Mucosa of rectum (tissue), 2 donors: ENCODE measurements at regions not wholly inside any gene's neighbourhood (a gene's known extent, or its start where the extent isn't known, plus 50 kb on each side); places are given as distances from the start of the nearest gene placed in this dataset.

Source experiments
- H3K27ac ChIP-seq, 2 donors: one replicate each; pipeline ENCODE4 v1.7.0; 2013; ENCODE audit warnings: inconsistent platforms in 2 of 2, low read depth in 2 of 2, low read length in 2 of 2
- H3K27me3 ChIP-seq, 2 donors: one replicate each; pipeline ENCODE4 v1.7.0; 2013; ENCODE audit warnings: low read length in 2 of 2; ENCODE audit not compliant: control insufficient read depth in 2 of 2, insufficient read depth in 2 of 2
- H3K36me3 ChIP-seq, 2 donors: one replicate each; pipeline ENCODE4 v1.7.0; 2013; ENCODE audit warnings: low read length in 2 of 2; ENCODE audit not compliant: control insufficient read depth in 2 of 2, insufficient read depth in 2 of 2
- H3K4me1 ChIP-seq, 2 donors: one replicate each; pipeline ENCODE4 v1.7.0; 2013; ENCODE audit warnings: low read length in 2 of 2, mild to moderate bottlenecking in 1 of 2; ENCODE audit not compliant: control insufficient read depth in 2 of 2, insufficient read depth in 2 of 2
- H3K4me3 ChIP-seq, 2 donors: one replicate each; pipeline ENCODE4 v1.7.0; 2013; ENCODE audit warnings: low read length in 2 of 2
- H3K9ac ChIP-seq, 2 donors: one replicate each; pipeline ENCODE4 v1.7.0; 2013; ENCODE audit warnings: low read length in 2 of 2, low read depth in 1 of 2, mild to moderate bottlenecking in 1 of 2
- H3K9me3 ChIP-seq, 2 donors: one replicate each; pipeline ENCODE4 v1.7.0; 2013; ENCODE audit warnings: low read length in 2 of 2; ENCODE audit not compliant: control insufficient read depth in 2 of 2
- donor health status: healthy.
- donor health status: Normal muscosa, but diverticular disease.

- Histone ChIP-seq H3K27ac (no peak overlapping the region), H3K9me3 (no peaks in the 10 kb centered on the region), H3K27me3 (no peaks in the 10 kb centered on the region), H3K36me3 (no peaks in the 10 kb centered on the region), H3K9ac (no peak overlapping the region), H3K4me1 (no peaks in the 10 kb centered on the region), H3K4me3 (no peak overlapping the region)
Observed at GRCh38 chr16:51755039-51755501, 604.0 kb upstream of the SALL1 start.

- Histone ChIP-seq H3K4me1 (no peaks in the 10 kb centered on the region), H3K9me3 (no peaks in the 10 kb centered on the region), H3K9ac (no peak overlapping the region), H3K36me3 (no peaks in the 10 kb centered on the region), H3K27me3 (no peaks in the 10 kb centered on the region), H3K4me3 (no peak overlapping the region), H3K27ac (no peak overlapping the region)
Observed at GRCh38 chr16:51753467-51754127, 602.5 kb upstream of the SALL1 start.

- no peak overlapping the region for H3K9ac ChIP-seq
Observed at GRCh38 chr16:51752438-51752995, 601.4 kb upstream of the SALL1 start.

GRCh38 chr16:51747329-51747728 lies 596.3 kb upstream of the SALL1 start:
- no peaks in the 10 kb centered on the region for H3K36me3 ChIP-seq
- H3K27ac ChIP-seq = no peak overlapping the region
- no peak overlapping the region for H3K4me3 ChIP-seq
- H3K4me1 ChIP-seq = no peaks in the 10 kb centered on the region
- no peaks in the 10 kb centered on the region for H3K27me3 ChIP-seq
- H3K9me3 ChIP-seq = no peaks in the 10 kb centered on the region
- no peak overlapping the region for H3K9ac ChIP-seq

More at GRCh38 chr16:51752438-51752995, 601.4 kb upstream of the SALL1 start:
- Histone ChIP-seq H3K27ac (no peak overlapping the region), H3K9me3 (no peaks in the 10 kb centered on the region), H3K27me3 (no peaks in the 10 kb centered on the region), H3K36me3 (no peaks in the 10 kb centered on the region), H3K4me1 (no peaks in the 10 kb centered on the region), H3K4me3 (no peak overlapping the region)

- Histone ChIP-seq H3K9me3 (no peaks in the 10 kb centered on the region), H3K36me3 (no peaks in the 10 kb centered on the region), H3K27me3 (no peaks in the 10 kb centered on the region)
Observed at GRCh38 chr16:51734220-51734619, 583.1 kb upstream of the SALL1 start.

GRCh38 chr16:51733181-51733580 lies 582.1 kb upstream of the SALL1 start:
- no peaks in the 10 kb centered on the region for H3K9me3 ChIP-seq
- no peaks in the 10 kb centered on the region for H3K36me3 ChIP-seq
- H3K4me1 ChIP-seq = no peaks in the 10 kb centered on the region
- H3K27me3 ChIP-seq = no peaks in the 10 kb centered on the region
- no peak overlapping the region for H3K9ac ChIP-seq
- H3K27ac ChIP-seq = no peak overlapping the region
- H3K4me3 ChIP-seq = no peak overlapping the region

More at GRCh38 chr16:51734220-51734619, 583.1 kb upstream of the SALL1 start:
- Histone ChIP-seq H3K4me3 (no peak overlapping the region), H3K4me1 (no peaks in the 10 kb centered on the region), H3K27ac (no peak overlapping the region), H3K9ac (no peak overlapping the region)

- H3K27ac ChIP-seq = no peak overlapping the region
- no peaks in the 10 kb centered on the region for H3K4me1 ChIP-seq
- no peaks in the 10 kb centered on the region for H3K36me3 ChIP-seq
- H3K9me3 ChIP-seq = no peaks in the 10 kb centered on the region
- H3K27me3 ChIP-seq = no peaks in the 10 kb centered on the region
- no peak overlapping the region for H3K9ac ChIP-seq
- no peak overlapping the region for H3K4me3 ChIP-seq
Observed at GRCh38 chr16:51731160-51731559, 580.1 kb upstream of the SALL1 start.

- Histone ChIP-seq H3K36me3 (no peaks in the 10 kb centered on the region), H3K4me3 (no peak overlapping the region), H3K27me3 (no peaks in the 10 kb centered on the region), H3K9ac (no peak overlapping the region), H3K9me3 (no peaks in the 10 kb centered on the region), H3K27ac (no peak overlapping the region), H3K4me1 (no peaks in the 10 kb centered on the region)
Observed at GRCh38 chr16:51723036-51723724, 572.1 kb upstream of the SALL1 start.

- Histone ChIP-seq H3K27me3 (no peaks in the 10 kb centered on the region), H3K4me1 (no peaks in the 10 kb centered on the region), H3K36me3 (no peaks in the 10 kb centered on the region), H3K4me3 (no peak overlapping the region), H3K27ac (no peak overlapping the region), H3K9me3 (no peaks in the 10 kb centered on the region), H3K9ac (no peak overlapping the region)
Observed at GRCh38 chr16:51722467-51722866, 571.4 kb upstream of the SALL1 start.

- Histone ChIP-seq H3K36me3 (no peaks in the 10 kb centered on the region), H3K27me3 (no peaks in the 10 kb centered on the region), H3K27ac (no peak overlapping the region), H3K4me3 (no peak overlapping the region), H3K9ac (no peak overlapping the region), H3K9me3 (peaks cover 0 to 1% of the 10 kb centered on the region in 2 donors), H3K4me1 (no peaks in the 10 kb centered on the region)
Observed at GRCh38 chr16:51719376-51719775, 568.3 kb upstream of the SALL1 start.
